ENCODE measurements at regions not wholly inside any gene's neighbourhood (a gene's known extent, or its start where the extent isn't known, plus 50 kb on each side); places are given as distances from the start of the nearest gene placed in this dataset.

DNA sequence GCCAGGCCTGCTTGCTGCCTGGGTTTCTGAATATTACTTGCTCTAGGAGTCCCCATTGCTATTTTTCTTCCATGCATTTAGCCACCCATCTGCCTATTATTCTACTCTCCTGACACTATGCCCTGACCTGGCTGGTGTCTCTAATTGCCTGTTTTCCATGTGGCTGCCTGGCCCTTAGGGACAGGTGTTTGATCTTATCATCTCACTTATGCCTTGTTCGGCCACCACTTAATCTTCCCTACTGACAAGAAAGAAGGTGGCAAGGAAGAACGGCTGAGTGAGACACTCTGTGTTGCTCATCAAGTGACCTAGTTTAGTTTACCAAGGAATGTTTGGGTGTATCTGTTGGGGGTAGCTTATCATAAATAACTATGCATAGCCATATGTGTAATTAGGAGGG lies 50.4 kb upstream of the RAPH1 start:
- H3K9me3 Mint-ChIP-seq = no peaks in the 10 kb centered on the region
- no peak for ATAC-seq (replicated peaks; ENCODE audit: extremely low read depth, poor library complexity, severe bottlenecking)
- H3K4me3 Mint-ChIP-seq = no peak overlapping the region
- no peaks in the 10 kb centered on the region for H3K36me3 Mint-ChIP-seq (ENCODE audit: insufficient read depth)
- no peak overlapping the region for H3K27ac Mint-ChIP-seq (ENCODE audit: low read depth)
- H3K4me1 Mint-ChIP-seq = no peaks in the 10 kb centered on the region
- H3K27me3 Mint-ChIP-seq = no peaks in the 10 kb centered on the region
- DNase-seq (ENCODE audit: low spot score in 2 of 2) = no peak

DNA sequence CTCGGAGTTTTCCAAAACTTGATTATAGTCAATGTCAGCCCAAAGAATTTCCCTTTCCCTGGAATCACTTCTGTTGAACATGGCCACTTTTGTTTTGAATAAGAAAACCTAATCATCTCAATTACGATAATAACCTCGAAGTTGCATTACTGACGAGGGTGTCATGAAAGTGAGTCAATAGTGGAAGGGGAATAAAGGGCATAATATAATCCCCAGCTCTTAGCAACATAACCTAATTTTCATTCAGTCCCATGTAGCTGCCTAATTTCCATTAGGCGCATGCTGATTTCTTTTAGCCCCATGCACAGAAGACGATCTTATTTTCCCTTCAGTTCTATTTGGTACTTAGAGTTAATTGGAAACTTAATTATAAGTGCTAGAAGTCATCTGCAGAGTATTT lies 51.1 kb upstream of the RAPH1 start:
- no peak for DNase-seq (ENCODE audit: low spot score in 2 of 2)
- no peaks in the 10 kb centered on the region for H3K36me3 Mint-ChIP-seq (ENCODE audit: insufficient read depth)
- no peaks in the 10 kb centered on the region for H3K27me3 Mint-ChIP-seq
- H3K4me3 Mint-ChIP-seq = no peak overlapping the region
- no peak overlapping the region for H3K27ac Mint-ChIP-seq (ENCODE audit: low read depth)
- no peak for ATAC-seq (replicated peaks; ENCODE audit: extremely low read depth, poor library complexity, severe bottlenecking)
- no peaks in the 10 kb centered on the region for H3K9me3 Mint-ChIP-seq
- no peaks in the 10 kb centered on the region for H3K4me1 Mint-ChIP-seq

DNA sequence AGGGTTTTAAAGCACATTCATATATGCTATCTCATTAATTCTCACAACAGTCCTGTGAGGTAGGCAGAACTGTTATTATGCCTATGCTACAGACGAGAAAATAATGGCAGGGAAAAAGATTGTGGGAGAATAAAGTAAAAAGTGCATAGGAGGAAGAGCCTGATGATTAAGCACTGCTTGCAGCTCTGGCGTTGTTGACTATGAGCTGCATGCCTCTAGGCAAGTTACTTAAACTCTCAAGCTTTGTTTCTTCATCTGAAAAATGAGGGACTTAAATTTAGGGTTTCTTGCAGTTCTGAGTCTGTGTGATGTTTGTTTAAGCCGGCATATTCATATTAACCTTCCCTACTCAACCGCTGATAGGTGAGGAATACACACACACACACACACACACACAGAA lies 51.6 kb upstream of the RAPH1 start:
- no peak for DNase-seq (ENCODE audit: low spot score in 2 of 2)
- Mint-ChIP-seq H3K36me3 (ENCODE audit: insufficient read depth) (no peaks in the 10 kb centered on the region), H3K27ac (ENCODE audit: low read depth) (no peak overlapping the region), H3K4me1 (no peaks in the 10 kb centered on the region), H3K4me3 (no peak overlapping the region), H3K9me3 (no peaks in the 10 kb centered on the region), H3K27me3 (no peaks in the 10 kb centered on the region)
- ATAC-seq (replicated peaks; ENCODE audit: extremely low read depth, poor library complexity, severe bottlenecking) = no peak

DNA sequence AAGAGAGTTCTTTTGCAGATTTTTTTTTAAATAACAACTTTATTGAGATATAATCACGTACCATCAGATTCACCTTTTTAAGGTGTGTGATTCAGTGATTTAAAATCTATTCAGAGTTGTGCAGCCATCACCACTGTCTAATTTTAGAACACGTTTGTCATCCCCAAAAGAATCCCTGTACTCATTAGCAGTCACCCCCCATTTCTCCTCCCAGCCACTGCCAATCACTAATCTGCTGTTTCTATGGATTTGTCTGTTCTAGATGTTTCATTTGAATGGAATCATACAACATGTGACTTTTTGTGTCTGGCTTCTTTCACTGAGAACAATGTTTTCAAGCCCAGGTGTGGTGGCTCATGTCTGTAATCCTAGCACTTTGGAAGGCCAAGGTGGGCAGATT lies 55.4 kb upstream of the RAPH1 start:
- ATAC-seq (replicated peaks; ENCODE audit: extremely low read depth, poor library complexity, severe bottlenecking) = no peak
- H3K27me3 Mint-ChIP-seq = no peaks in the 10 kb centered on the region
- H3K27ac Mint-ChIP-seq (ENCODE audit: low read depth) = no peak overlapping the region

DNA sequence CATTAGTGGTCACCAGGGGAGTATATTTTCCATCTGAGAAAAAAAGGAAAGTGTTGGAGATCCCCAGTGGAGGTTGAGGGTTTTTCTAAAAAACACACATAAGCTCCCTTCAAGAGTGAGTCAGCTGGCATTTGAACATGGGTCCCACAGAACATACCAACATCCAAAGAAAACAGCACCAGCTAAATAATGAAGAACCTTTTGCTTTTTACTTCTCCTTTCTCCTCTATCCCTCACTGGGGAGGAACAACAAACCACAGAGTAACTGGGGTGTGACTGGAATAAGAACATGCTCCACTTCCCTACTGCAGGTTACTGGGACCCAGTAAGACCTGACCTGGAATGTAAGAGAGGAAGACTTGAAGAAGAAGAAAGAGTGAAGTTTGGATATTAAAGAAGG lies 56.5 kb upstream of the RAPH1 start:
- no peaks in the 10 kb centered on the region for H3K36me3 Mint-ChIP-seq (ENCODE audit: insufficient read depth)
- peaks cover 3% of the 10 kb centered on the region for H3K27me3 Mint-ChIP-seq
- H3K9me3 Mint-ChIP-seq = no peaks in the 10 kb centered on the region
- ATAC-seq (replicated peaks; ENCODE audit: extremely low read depth, poor library complexity, severe bottlenecking) (no peak), DNase-seq (ENCODE audit: low spot score in 2 of 2) (no peak)
- no peak overlapping the region for H3K27ac Mint-ChIP-seq (ENCODE audit: low read depth)
- H3K4me3 Mint-ChIP-seq = no peak overlapping the region
- H3K4me1 Mint-ChIP-seq = no peaks in the 10 kb centered on the region

More for the DNA sequence above, 55.4 kb upstream of the RAPH1 start:
- H3K9me3 Mint-ChIP-seq = no peaks in the 10 kb centered on the region
- no peaks in the 10 kb centered on the region for H3K4me1 Mint-ChIP-seq
- no peaks in the 10 kb centered on the region for H3K36me3 Mint-ChIP-seq (ENCODE audit: insufficient read depth)
- no peak for DNase-seq (ENCODE audit: low spot score in 2 of 2)
- no peak overlapping the region for H3K4me3 Mint-ChIP-seq

DNA sequence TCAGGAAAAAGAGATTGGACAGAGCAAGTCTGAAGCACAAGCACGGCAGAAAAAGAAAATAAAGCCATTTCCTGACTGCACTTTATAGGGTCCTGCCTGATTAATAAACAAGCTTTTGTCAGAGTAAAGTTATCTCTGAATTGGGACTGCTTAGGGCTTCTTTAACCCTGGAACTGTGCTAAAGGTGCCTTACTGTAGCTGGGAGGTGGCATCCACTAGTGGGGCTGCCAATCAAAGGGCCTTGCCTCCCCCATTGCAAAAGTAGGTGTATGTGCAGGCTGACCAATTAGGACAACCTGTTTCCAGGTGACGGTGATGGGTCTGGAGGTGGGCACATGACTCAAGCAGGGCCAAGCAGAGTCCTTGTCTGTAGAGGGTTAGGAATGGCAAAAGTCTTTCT lies 57.4 kb upstream of the RAPH1 start:
- DNase-seq (ENCODE audit: low spot score in 2 of 2) = no peak
- Mint-ChIP-seq H3K27me3 (peaks cover 9% of the 10 kb centered on the region), H3K9me3 (no peaks in the 10 kb centered on the region), H3K4me3 (no peak overlapping the region), H3K4me1 (peaks cover 6% of the 10 kb centered on the region), H3K36me3 (ENCODE audit: insufficient read depth) (no peaks in the 10 kb centered on the region), H3K27ac (ENCODE audit: low read depth) (no peak overlapping the region)
- ATAC-seq (replicated peaks; ENCODE audit: extremely low read depth, poor library complexity, severe bottlenecking) = no peak

DNA sequence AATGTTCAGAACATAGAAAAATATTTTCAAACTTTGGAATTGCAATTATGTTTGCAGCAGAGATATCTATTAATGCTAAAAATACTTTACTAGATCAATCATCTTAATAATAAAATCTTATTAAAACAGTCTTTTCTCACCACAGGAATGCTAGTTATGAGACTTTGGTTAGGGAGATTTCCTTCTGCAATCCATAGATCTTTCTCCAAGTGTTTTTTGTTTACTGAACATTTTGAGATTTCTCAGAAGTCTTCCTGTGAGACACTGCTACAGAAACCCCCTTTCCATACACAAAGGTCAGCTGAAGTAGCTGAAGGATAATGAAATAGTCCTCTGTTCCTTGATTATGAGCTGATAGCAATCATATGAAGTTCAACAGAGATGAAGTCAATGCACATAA lies 59.4 kb upstream of the RAPH1 start:
- Mint-ChIP-seq H3K27ac (ENCODE audit: low read depth) (no peak overlapping the region), H3K4me3 (no peak overlapping the region), H3K27me3 (peaks cover 9% of the 10 kb centered on the region), H3K36me3 (ENCODE audit: insufficient read depth) (no peaks in the 10 kb centered on the region), H3K9me3 (no peaks in the 10 kb centered on the region), H3K4me1 (peaks cover 12% of the 10 kb centered on the region)
- DNase-seq (ENCODE audit: low spot score in 2 of 2) (no peak), ATAC-seq (replicated peaks; ENCODE audit: extremely low read depth, poor library complexity, severe bottlenecking) (no peak)

DNA sequence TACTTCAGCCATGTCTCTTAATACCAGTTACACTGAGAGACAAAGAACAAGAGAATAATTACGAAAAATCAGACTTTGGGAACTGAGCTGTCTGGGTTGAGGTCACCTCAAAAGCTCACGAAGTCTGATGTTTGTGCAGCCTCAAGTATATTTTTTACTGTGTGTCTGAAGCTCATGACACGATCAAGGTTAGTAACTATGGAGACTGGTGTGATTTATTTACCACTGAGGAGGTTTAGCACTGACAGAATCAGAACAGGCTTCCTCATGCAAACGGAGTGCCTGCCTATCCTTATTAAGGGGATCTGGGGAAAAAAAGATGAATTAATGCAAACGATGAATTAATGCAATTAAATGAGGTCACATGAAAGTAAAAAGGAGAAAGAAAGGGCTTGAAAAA lies 61.1 kb upstream of the RAPH1 start:
- no peaks in the 10 kb centered on the region for H3K9me3 Mint-ChIP-seq
- no peak overlapping the region for H3K27ac Mint-ChIP-seq (ENCODE audit: low read depth)
- DNase-seq (ENCODE audit: low spot score in 2 of 2) (no peak), ATAC-seq (replicated peaks; ENCODE audit: extremely low read depth, poor library complexity, severe bottlenecking) (no peak)
- H3K36me3 Mint-ChIP-seq (ENCODE audit: insufficient read depth) = no peaks in the 10 kb centered on the region
- no peak overlapping the region for H3K4me3 Mint-ChIP-seq
- H3K4me1 Mint-ChIP-seq = peaks cover 12% of the 10 kb centered on the region
- H3K27me3 Mint-ChIP-seq = peaks cover 9% of the 10 kb centered on the region

DNA sequence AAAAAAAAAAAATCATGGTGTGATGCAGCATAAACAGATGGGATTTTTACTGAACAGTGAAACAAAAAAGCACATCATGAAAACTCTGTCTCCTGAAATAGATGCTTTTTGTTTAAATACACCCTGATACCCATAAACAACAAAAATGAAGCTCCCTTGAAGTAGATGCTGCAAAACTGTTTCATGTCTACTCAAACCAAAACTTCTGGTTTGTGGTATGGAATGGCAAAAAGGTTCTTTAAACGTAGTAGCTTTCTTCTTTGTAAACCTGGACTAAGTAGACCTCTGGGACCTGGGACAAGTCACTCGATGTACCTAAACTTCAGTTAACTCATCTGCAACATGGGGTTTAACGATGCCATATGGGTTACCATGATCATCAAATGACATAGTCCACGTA lies 64.4 kb upstream of the RAPH1 start:
- Mint-ChIP-seq H3K4me3 (no peak overlapping the region), H3K9me3 (no peaks in the 10 kb centered on the region), H3K36me3 (ENCODE audit: insufficient read depth) (no peaks in the 10 kb centered on the region), H3K4me1 (peaks cover 12% of the 10 kb centered on the region), H3K27ac (ENCODE audit: low read depth) (no peak overlapping the region), H3K27me3 (peaks cover 9% of the 10 kb centered on the region)
- ATAC-seq (replicated peaks; ENCODE audit: extremely low read depth, poor library complexity, severe bottlenecking) = no peak
- no peak for DNase-seq (ENCODE audit: low spot score in 2 of 2)

DNA sequence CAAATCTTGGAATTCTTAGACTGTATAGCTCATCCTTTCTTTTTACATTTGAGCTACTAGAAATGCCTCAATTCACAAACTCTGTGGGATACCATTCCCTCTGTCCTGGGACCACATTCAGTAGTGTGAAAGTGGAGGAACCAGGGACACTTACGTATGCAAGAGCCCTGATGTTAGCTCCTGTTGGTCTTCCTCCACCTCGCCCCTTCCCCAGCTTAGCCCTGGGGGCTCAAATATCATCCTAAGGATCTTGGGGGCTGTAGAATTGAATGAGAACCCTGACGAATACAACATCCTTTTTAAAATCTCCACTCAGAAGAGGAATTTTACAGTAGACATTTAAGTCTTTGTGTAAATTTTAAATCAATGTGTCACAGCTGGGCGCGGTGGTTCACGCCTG lies 65.2 kb upstream of the RAPH1 start:
- no peak for ATAC-seq (replicated peaks; ENCODE audit: extremely low read depth, poor library complexity, severe bottlenecking)
- H3K27ac Mint-ChIP-seq (ENCODE audit: low read depth) = no peak overlapping the region
- peaks cover 1% of the 10 kb centered on the region for H3K36me3 Mint-ChIP-seq (ENCODE audit: insufficient read depth)
- no peaks in the 10 kb centered on the region for H3K9me3 Mint-ChIP-seq
- DNase-seq (ENCODE audit: low spot score in 2 of 2) = no peak
- no peak overlapping the region for H3K4me3 Mint-ChIP-seq
- H3K4me1 Mint-ChIP-seq = peaks cover 12% of the 10 kb centered on the region
- peaks cover 9% of the 10 kb centered on the region for H3K27me3 Mint-ChIP-seq

DNA sequence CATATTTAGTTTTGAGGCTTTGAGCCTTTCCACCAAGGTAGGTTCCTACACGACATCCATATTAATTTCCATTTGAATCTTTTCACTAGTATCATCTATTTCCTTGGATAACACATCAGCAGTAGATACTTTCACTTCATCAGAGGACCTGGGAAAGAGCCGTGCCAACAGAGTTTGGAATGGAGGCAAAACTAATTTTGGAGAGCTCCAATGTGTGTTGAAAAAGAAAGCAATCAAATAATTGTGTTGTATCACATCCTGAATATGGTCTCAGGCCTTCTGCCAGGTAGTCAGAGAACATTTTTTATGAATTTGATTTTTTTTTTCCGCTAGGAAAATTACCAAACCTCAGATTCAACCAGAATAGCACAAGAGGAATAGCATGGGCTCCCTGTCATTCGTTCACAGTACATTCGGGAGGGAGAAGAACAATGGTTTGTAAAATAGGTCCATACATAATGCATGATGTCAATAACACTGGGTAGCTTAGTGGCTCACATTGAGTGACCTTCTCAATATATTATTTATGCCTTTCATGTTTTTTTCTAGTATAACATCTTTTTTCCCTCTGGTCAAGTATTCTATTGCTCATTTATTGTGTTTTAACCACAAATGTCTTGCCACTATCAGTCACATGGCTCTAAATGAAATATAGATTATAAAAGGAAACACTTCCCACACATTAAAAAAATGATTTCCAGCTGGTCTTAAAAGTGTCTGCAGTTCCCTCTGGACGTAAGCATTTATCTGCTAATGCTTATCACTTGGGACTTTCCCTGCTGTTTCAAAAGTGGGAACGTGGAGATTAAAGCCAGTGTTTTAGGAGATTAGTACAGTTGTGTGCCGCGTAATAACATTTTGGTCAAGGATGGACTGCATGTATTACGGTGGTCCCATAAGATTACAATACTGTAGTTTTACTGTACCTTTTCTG lies 68.6 kb upstream of the RAPH1 start:
- DNase-seq (ENCODE audit: low spot score in 2 of 2) = no peak
- no peak for ATAC-seq (replicated peaks; ENCODE audit: extremely low read depth, poor library complexity, severe bottlenecking)
- H3K36me3 Mint-ChIP-seq (ENCODE audit: insufficient read depth) = peaks cover 2% of the 10 kb centered on the region
- H3K4me1 Mint-ChIP-seq = no peaks in the 10 kb centered on the region
- H3K27me3 Mint-ChIP-seq = no peaks in the 10 kb centered on the region
- no peak overlapping the region for H3K27ac Mint-ChIP-seq (ENCODE audit: low read depth)
- no peak overlapping the region for H3K4me3 Mint-ChIP-seq
- no peaks in the 10 kb centered on the region for H3K9me3 Mint-ChIP-seq

DNA sequence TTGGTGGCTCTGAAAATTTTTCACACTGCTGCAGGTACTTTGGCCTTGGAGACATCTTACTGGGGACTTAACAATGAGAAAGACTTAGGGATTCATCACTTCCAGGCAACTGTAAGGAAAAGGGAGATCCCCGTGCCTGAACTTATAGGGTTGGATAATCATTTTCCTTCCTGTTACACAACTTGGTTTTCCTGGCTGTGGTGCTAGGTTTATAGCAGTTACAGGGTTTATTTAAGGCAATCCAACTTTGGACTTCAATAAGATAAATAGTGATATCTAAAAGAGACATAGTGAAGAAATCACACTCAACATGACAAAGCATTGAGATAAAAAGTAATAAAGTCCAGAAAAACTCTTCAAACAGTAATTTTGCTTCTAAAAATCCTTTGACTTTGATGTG lies 70.2 kb upstream of the RAPH1 start:
- no peak overlapping the region for H3K27ac Mint-ChIP-seq (ENCODE audit: low read depth)
- H3K4me3 Mint-ChIP-seq = no peak overlapping the region
- peaks cover 2% of the 10 kb centered on the region for H3K36me3 Mint-ChIP-seq (ENCODE audit: insufficient read depth)
- H3K4me1 Mint-ChIP-seq = no peaks in the 10 kb centered on the region
- no peak for ATAC-seq (replicated peaks; ENCODE audit: extremely low read depth, poor library complexity, severe bottlenecking)
- no peak for DNase-seq (ENCODE audit: low spot score in 2 of 2)
- H3K9me3 Mint-ChIP-seq = no peaks in the 10 kb centered on the region
- H3K27me3 Mint-ChIP-seq = no peaks in the 10 kb centered on the region

DNA sequence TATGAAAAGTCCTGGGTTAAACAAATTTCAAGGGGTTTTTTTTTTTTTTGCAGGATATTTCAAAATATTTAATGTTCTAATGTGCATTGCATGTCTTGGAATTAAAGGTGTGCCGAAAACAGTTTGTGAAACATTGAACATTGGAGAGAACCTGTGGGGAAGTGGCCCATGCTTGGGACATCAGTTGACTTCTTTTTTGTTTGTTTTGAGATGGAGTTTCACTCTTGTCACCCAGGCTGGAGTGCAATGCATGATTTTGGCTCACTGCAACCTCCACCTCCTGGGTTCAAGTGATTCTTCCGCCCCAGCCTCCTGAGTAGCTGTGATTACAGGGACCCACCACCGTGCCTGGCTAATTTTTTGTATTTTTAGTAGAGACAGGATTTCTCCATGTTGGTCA lies 71.0 kb upstream of the RAPH1 start:
- DNase-seq (ENCODE audit: low spot score in 2 of 2) = no peak
- H3K27me3 Mint-ChIP-seq = no peaks in the 10 kb centered on the region
- H3K27ac Mint-ChIP-seq (ENCODE audit: low read depth) = no peak overlapping the region
- peaks cover 2% of the 10 kb centered on the region for H3K36me3 Mint-ChIP-seq (ENCODE audit: insufficient read depth)
- H3K4me3 Mint-ChIP-seq = no peak overlapping the region
- H3K9me3 Mint-ChIP-seq = no peaks in the 10 kb centered on the region
- H3K4me1 Mint-ChIP-seq = no peaks in the 10 kb centered on the region
- no peak for ATAC-seq (replicated peaks; ENCODE audit: extremely low read depth, poor library complexity, severe bottlenecking)
